H1 (cell line): ENCODE measurements at regions not wholly inside any gene's neighbourhood (a gene's known extent, or its start where the extent isn't known, plus 50 kb on each side); places are given as distances from the start of the nearest gene placed in this dataset.

Experiments
- ASH2L ChIP-seq: fragments of 200-600, 300-600 bp; sonication (generic); IDR thresholded peaks from one replicate; pipeline ENCODE4 v1.7.1; 2017; ENCODE audit warnings: low read length
- BCL11A ChIP-seq, 2 experiments: IDR thresholded peaks; one replicate each; pipeline ENCODE4 v1.6.1; 2011; ENCODE audit warnings: low read depth in 2 of 2, low read length in 2 of 2, mild to moderate bottlenecking in 2 of 2
- PHF8 ChIP-seq: fragments of 200-600 bp; sonication (generic); conservative IDR thresholded peaks from 2 replicates; pipeline ENCODE4 v1.7.1; 2012; ENCODE audit warnings: low read depth, mild to moderate bottlenecking, inconsistent platforms, low read length, moderate library complexity
- TF ChIP-seq, protein P1 (sequence below), 3 experiments: IDR thresholded peaks; 1 replicate in 2 of 3; 2 replicates in 1 of 3; pipeline versions ENCODE4 v1.5.1 to v1.6.1; 2011; ENCODE audit warnings: low read length in 3 of 3, mild to moderate bottlenecking in 3 of 3, inconsistent platforms in 2 of 3, low read depth in 1 of 3, moderate library complexity in 1 of 3; ENCODE audit not compliant: insufficient read depth in 1 of 3; ENCODE audit errors: control extremely low read depth in 1 of 3

DNA sequence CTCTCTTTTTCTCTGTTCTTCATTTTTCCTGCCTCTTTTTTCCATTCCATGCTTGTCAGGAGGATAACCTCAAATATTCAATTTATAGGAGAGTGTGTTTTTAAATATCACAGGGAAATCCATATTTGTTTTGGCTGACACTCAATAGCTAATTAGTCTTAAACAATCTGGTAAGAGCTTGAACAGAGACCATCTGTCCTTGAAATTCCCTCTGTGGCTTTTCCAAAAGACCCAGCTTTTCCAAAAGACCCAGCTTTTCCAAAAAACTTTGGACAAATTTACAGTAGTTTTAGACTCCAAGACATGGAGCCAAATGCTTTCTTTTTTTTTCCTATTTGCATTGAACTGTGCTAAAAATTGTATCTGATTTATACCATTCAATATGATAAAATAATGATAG lies 127.4 kb upstream of the FAM83B start:
- TF ChIP-seq, protein P1, sequence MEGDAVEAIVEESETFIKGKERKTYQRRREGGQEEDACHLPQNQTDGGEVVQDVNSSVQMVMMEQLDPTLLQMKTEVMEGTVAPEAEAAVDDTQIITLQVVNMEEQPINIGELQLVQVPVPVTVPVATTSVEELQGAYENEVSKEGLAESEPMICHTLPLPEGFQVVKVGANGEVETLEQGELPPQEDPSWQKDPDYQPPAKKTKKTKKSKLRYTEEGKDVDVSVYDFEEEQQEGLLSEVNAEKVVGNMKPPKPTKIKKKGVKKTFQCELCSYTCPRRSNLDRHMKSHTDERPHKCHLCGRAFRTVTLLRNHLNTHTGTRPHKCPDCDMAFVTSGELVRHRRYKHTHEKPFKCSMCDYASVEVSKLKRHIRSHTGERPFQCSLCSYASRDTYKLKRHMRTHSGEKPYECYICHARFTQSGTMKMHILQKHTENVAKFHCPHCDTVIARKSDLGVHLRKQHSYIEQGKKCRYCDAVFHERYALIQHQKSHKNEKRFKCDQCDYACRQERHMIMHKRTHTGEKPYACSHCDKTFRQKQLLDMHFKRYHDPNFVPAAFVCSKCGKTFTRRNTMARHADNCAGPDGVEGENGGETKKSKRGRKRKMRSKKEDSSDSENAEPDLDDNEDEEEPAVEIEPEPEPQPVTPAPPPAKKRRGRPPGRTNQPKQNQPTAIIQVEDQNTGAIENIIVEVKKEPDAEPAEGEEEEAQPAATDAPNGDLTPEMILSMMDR (IDR thresholded peaks at IDR 0.05; ENCODE audit: control extremely low read depth in 1 of 3, insufficient read depth in 1 of 3, low read depth in 1 of 3, low read length in 3 of 3): no peak
- no peak for TF ChIP-seq BCL11A (IDR thresholded peaks at IDR 0.05; ENCODE audit: low read depth in 2 of 2, low read length in 2 of 2)
- no peak for TF ChIP-seq ASH2L
- no peak for TF ChIP-seq PHF8
